ENCODE measurements at regions not wholly inside any gene's neighbourhood (a gene's known extent, or its start where the extent isn't known, plus 50 kb on each side); places are given as distances from the start of the nearest gene placed in this dataset.

GRCh38 chr17:17413215-17413792 is 63.5 kb upstream of the MED9 start:
- Histone ChIP-seq H3K9me3 (no peaks in the 10 kb centered on the region), H3K27ac (no peak overlapping the region), H3K36me3 (no peaks in the 10 kb centered on the region), H3K4me1 (peaks cover 11 to 31% (median 15%) of the 10 kb centered on the region in 4 donors), H3K4me3 (no peak overlapping the region), H3K27me3 (peaks cover 0 to 17% (median 0%) of the 10 kb centered on the region in 3 donors)
- WGBS, 5 donors: 44 to 69% (median 51%) methylated on average over 6 of the region's 6 CpGs
- TF ChIP-seq POLR2AphosphoS5 (IDR thresholded peaks at IDR 0.05) (no peak), POLR2A (IDR thresholded peaks at IDR 0.05) (no peak), EP300 (IDR thresholded peaks at IDR 0.05) (no peak), CTCF (IDR thresholded peaks at IDR 0.05) (no peak)
- no peak for DNase-seq
- intact Hi-C loops (cut with DNase I; ENCODE audit: low total_unique reads): no loop called here

GRCh38 chr17:17413821-17414220 is 63.0 kb upstream of the MED9 start:
- intact Hi-C loops (cut with DNase I; ENCODE audit: low total_unique reads): no loop called here
- H3K4me3 ChIP-seq: no peak overlapping the region
- H3K27ac ChIP-seq: no peak overlapping the region
- WGBS, 5 donors: 59 to 70% (median 69%) methylated on average over 7 of the region's 7 CpGs
- TF ChIP-seq EP300 (IDR thresholded peaks at IDR 0.05): no peak
- TF ChIP-seq POLR2A (IDR thresholded peaks at IDR 0.05): no peak
- TF ChIP-seq POLR2AphosphoS5 (IDR thresholded peaks at IDR 0.05): no peak
- no peak for TF ChIP-seq CTCF (IDR thresholded peaks at IDR 0.05)
- H3K27me3 ChIP-seq: peaks cover 0 to 17% (median 0%) of the 10 kb centered on the region in 3 donors
- no peak for DNase-seq
- no peaks in the 10 kb centered on the region for H3K9me3 ChIP-seq
- H3K36me3 ChIP-seq: no peaks in the 10 kb centered on the region
- H3K4me1 ChIP-seq: peaks cover 11 to 27% (median 17%) of the 10 kb centered on the region in 4 donors

- no peak overlapping the region for H3K27ac ChIP-seq
- TF ChIP-seq POLR2AphosphoS5 (IDR thresholded peaks at IDR 0.05) (no peak), CTCF (IDR thresholded peaks at IDR 0.05) (no peak), POLR2A (IDR thresholded peaks at IDR 0.05) (no peak), EP300 (IDR thresholded peaks at IDR 0.05) (no peak)
- intact Hi-C loops (cut with DNase I; ENCODE audit: low total_unique reads): no loop called here
- no peaks in the 10 kb centered on the region for H3K9me3 ChIP-seq
- peaks cover 0 to 15% (median 0%) of the 10 kb centered on the region in 3 donors for H3K27me3 ChIP-seq
- no peaks in the 10 kb centered on the region for H3K36me3 ChIP-seq
- 52 to 72% (median 66%) methylated on average over 13 of the region's 13 CpGs for WGBS, 5 donors
- no peak for DNase-seq
- H3K4me3 ChIP-seq: no peak overlapping the region
- peaks cover 11 to 27% (median 17%) of the 10 kb centered on the region in 4 donors for H3K4me1 ChIP-seq
Observed at GRCh38 chr17:17414341-17414805, 62.4 kb upstream of the MED9 start.

GRCh38 chr17:17415006-17415405 is 61.8 kb upstream of the MED9 start:
- intact Hi-C loops (cut with DNase I; ENCODE audit: low total_unique reads): no loop called here
- WGBS, 5 donors: 90 to 92% (median 92%) methylated on average over 3 of the region's 3 CpGs
- no peak for DNase-seq
- H3K9me3 ChIP-seq: no peaks in the 10 kb centered on the region
- no peak overlapping the region for H3K4me3 ChIP-seq
- no peak for TF ChIP-seq EP300 (IDR thresholded peaks at IDR 0.05)
- TF ChIP-seq POLR2AphosphoS5 (IDR thresholded peaks at IDR 0.05): no peak
- TF ChIP-seq CTCF (IDR thresholded peaks at IDR 0.05): no peak
- TF ChIP-seq POLR2A (IDR thresholded peaks at IDR 0.05): no peak
- H3K27me3 ChIP-seq: peaks cover 0 to 9% (median 0%) of the 10 kb centered on the region in 3 donors
- H3K4me1 ChIP-seq: peaks cover 11 to 27% (median 17%) of the 10 kb centered on the region in 4 donors
- peak overlapping the region in 1 of 5 donors; percentile 61 for H3K27ac ChIP-seq
- no peaks in the 10 kb centered on the region for H3K36me3 ChIP-seq

Measured in stomach (tissue), 8 donors.